CD14-positive monocyte (primary cell): ENCODE measurements at regions not wholly inside any gene's neighbourhood (a gene's known extent, or its start where the extent isn't known, plus 50 kb on each side); places are given as distances from the start of the nearest gene placed in this dataset.

Experiments
- DNase-seq, 3 donors: peaks; one replicate each; pipeline ENCODE4 v3.0.0-alpha.2; 2011 to 2022
- H2AFZ ChIP-seq: 2 replicates; pipeline ENCODE4 v1.6.0; 2012; ENCODE audit warnings: mild to moderate bottlenecking, low read depth, low read length, inconsistent platforms; ENCODE audit not compliant: insufficient read depth, poor library complexity, severe bottlenecking
- H3K27ac ChIP-seq, 2 donors: 1 replicate in 1 of 2; 2 replicates in 1 of 2; pipeline ENCODE4 v1.5.1; 2012 to 2013; ENCODE audit warnings: low read length in 2 of 2, control low read depth in 1 of 2, inconsistent platforms in 1 of 2, low read depth in 1 of 2, mild to moderate bottlenecking in 1 of 2
- H3K27me3 ChIP-seq, 2 donors: one replicate each; pipeline versions ENCODE4 v1.6.0 to v1.6.1; 2011 to 2013; ENCODE audit warnings: low read length in 2 of 2; ENCODE audit not compliant: control insufficient read depth in 2 of 2, insufficient read depth in 2 of 2
- H3K36me3 ChIP-seq, 2 donors: replicated peaks in 1 of 2; 1 replicate in 1 of 2; 2 replicates in 1 of 2; pipeline versions ENCODE4 v1.5.1 to v1.6.1; 2012 to 2013; ENCODE audit warnings: low read length in 2 of 2, control low read depth in 1 of 2, inconsistent platforms in 1 of 2, mild to moderate bottlenecking in 1 of 2; ENCODE audit not compliant: insufficient read depth in 2 of 2, control insufficient read depth in 1 of 2
- H3K4me1 ChIP-seq, 2 donors: 1 replicate in 1 of 2; 2 replicates in 1 of 2; pipeline versions ENCODE4 v1.5.1 to v1.6.1; 2012 to 2013; ENCODE audit warnings: low read length in 2 of 2, control low read depth in 1 of 2, inconsistent platforms in 1 of 2, mild to moderate bottlenecking in 1 of 2, moderate library complexity in 1 of 2; ENCODE audit not compliant: insufficient read depth in 2 of 2, control insufficient read depth in 1 of 2
- H3K4me2 ChIP-seq: replicated peaks from 2 replicates; pipeline ENCODE3; 2012; ENCODE audit warnings: low read length, moderate library complexity, mild to moderate bottlenecking; ENCODE audit not compliant: poor library complexity, severe bottlenecking; ENCODE audit errors: extremely low read depth
- H3K4me3 ChIP-seq, 3 experiments: fragments of 200-600 bp in 1 of 3; sonication (generic) in 1 of 3; replicated peaks in 1 of 3; 1 replicate in 2 of 3; 2 replicates in 1 of 3; pipeline ENCODE4 v1.5.1; 2011 to 2013; ENCODE audit warnings: low read length in 3 of 3, mild to moderate bottlenecking in 3 of 3, control low read depth in 2 of 3, low read depth in 2 of 3, inconsistent platforms in 1 of 3, moderate library complexity in 1 of 3
- H3K79me2 ChIP-seq: 2 replicates; pipeline ENCODE4 v1.6.0; 2012; ENCODE audit warnings: mild to moderate bottlenecking, control low read depth, inconsistent platforms, low read length, moderate library complexity; ENCODE audit not compliant: insufficient read depth
- H3K9ac ChIP-seq: 2 replicates; pipeline ENCODE4 v1.6.0; 2017; ENCODE audit warnings: low read length, mild to moderate bottlenecking; ENCODE audit not compliant: insufficient read depth, poor library complexity, severe bottlenecking
- H3K9me3 ChIP-seq, 2 donors: replicated peaks in 1 of 2; 1 replicate in 1 of 2; 2 replicates in 1 of 2; pipeline versions ENCODE4 v1.5.1 to v1.6.1; 2012 to 2013; ENCODE audit warnings: low read length in 2 of 2, control low read depth in 1 of 2; ENCODE audit not compliant: control insufficient read depth in 1 of 2, insufficient read depth in 1 of 2
- H4K20me1 ChIP-seq: 2 replicates; pipeline ENCODE4 v1.6.0; 2012; ENCODE audit warnings: mild to moderate bottlenecking, low read length, control low read depth, moderate library complexity; ENCODE audit not compliant: insufficient read depth
- H3K27ac Mint-ChIP-seq, 7 donors: one replicate each; pipeline ENCODE4 v1.8.0; 2020; ENCODE audit warnings: mild to moderate bottlenecking in 7 of 7, mixed read lengths in 7 of 7, moderate library complexity in 6 of 7, inconsistent platforms in 2 of 7
- H3K27me3 Mint-ChIP-seq, 3 donors: one replicate each; pipeline ENCODE4 v1.8.0; 2021 to 2022; ENCODE audit warnings: low read depth in 3 of 3, mild to moderate bottlenecking in 3 of 3, mixed read lengths in 3 of 3, moderate library complexity in 3 of 3, inconsistent platforms in 1 of 3
- H3K36me3 Mint-ChIP-seq, 2 donors: one replicate each; pipeline ENCODE4 v1.8.0; 2020; ENCODE audit warnings: mixed read lengths in 2 of 2, inconsistent platforms in 1 of 2, mild to moderate bottlenecking in 1 of 2
- H3K4me1 Mint-ChIP-seq: one replicate; pipeline ENCODE4 v1.8.0; 2020; ENCODE audit warnings: mild to moderate bottlenecking, mixed read lengths
- H3K4me3 Mint-ChIP-seq, 2 donors: one replicate each; pipeline ENCODE4 v1.8.0; 2020; ENCODE audit warnings: mild to moderate bottlenecking in 2 of 2, mixed read lengths in 2 of 2, moderate library complexity in 1 of 2
- H3K9me3 Mint-ChIP-seq, 7 donors: one replicate each; pipeline ENCODE4 v1.8.0; 2020 to 2022; ENCODE audit warnings: mixed read lengths in 7 of 7, mild to moderate bottlenecking in 6 of 7, moderate library complexity in 6 of 7, inconsistent platforms in 2 of 7
- CTCF ChIP-seq: fragments of 200-600 bp; IDR thresholded peaks from one replicate; pipeline ENCODE4 v1.8.0; 2022; ENCODE audit warnings: antibody characterized with exemption, mild to moderate bottlenecking
- WGBS: methylation state at CpG from one replicate; pipeline ENCODE4 v1.1.5; 2013; ENCODE audit warnings: missing lambda C conversion rate; ENCODE audit not compliant: insufficient coverage; 5-methylcytosine and 5-hydroxymethylcytosine counted together
- intact Hi-C, 2 donors: fragments of 100-400 bp; cut with micrococcal nuclease; formaldehyde crosslinking; loops; one replicate each; pipeline versions ENCODE4 v1.15.0 to v1.15.1; 2023

GRCh38 chr22:48261706-48262105, 1499.3 kb downstream of the TBC1D22A start:
- DNase-seq, result no peak
- intact Hi-C loops, result no loop called here
- Histone ChIP-seq H4K20me1 (no peaks in the 10 kb centered on the region), H2AFZ (no peak overlapping the region), H3K4me1 (no peaks in the 10 kb centered on the region), H3K27ac (no peak overlapping the region), H3K4me3 (no peak overlapping the region), H3K27me3 (no peaks in the 10 kb centered on the region), H3K9ac (no peak overlapping the region), H3K36me3 (no peaks in the 10 kb centered on the region), H3K9me3 (no peaks in the 10 kb centered on the region), H3K79me2 (no peaks in the 10 kb centered on the region), H3K4me2 (no peak overlapping the region)
- H3K4me3 Mint-ChIP-seq, result no peak overlapping the region
- H3K4me1 Mint-ChIP-seq, result peaks cover 4% of the 10 kb centered on the region
- no peak for TF ChIP-seq CTCF
- H3K27me3 Mint-ChIP-seq, result peaks cover 0 to 3% (median 0%) of the 10 kb centered on the region in 3 donors
- 90% methylated on average over 2 of the region's 2 CpGs for WGBS
- H3K9me3 Mint-ChIP-seq, result peaks cover 0 to 3% (median 0%) of the 10 kb centered on the region in 7 donors
- no peak overlapping the region for H3K27ac Mint-ChIP-seq
- no peaks in the 10 kb centered on the region for H3K36me3 Mint-ChIP-seq

GRCh38 chr22:48261048-48261621, 1498.7 kb downstream of the TBC1D22A start:
- no peak overlapping the region for H3K4me3 Mint-ChIP-seq

More at GRCh38 chr22:48261048-48261621, 1498.7 kb downstream of the TBC1D22A start:
- no peak overlapping the region for H3K4me2 ChIP-seq
- Mint-ChIP-seq H3K9me3 (peaks cover 0 to 3% (median 0%) of the 10 kb centered on the region in 7 donors), H3K27me3 (peaks cover 0 to 3% (median 2%) of the 10 kb centered on the region in 3 donors), H3K4me1 (peaks cover 4% of the 10 kb centered on the region), H3K27ac (no peak overlapping the region), H3K36me3 (no peaks in the 10 kb centered on the region)
- no peak overlapping the region for H2AFZ ChIP-seq
- intact Hi-C loops, result no loop called here
- no peak overlapping the region for H3K27ac ChIP-seq
- H3K27me3 ChIP-seq, result no peaks in the 10 kb centered on the region
- no peaks in the 10 kb centered on the region for H4K20me1 ChIP-seq
- no peak overlapping the region for H3K9ac ChIP-seq
- H3K4me1 ChIP-seq, result no peaks in the 10 kb centered on the region
- no peaks in the 10 kb centered on the region for H3K9me3 ChIP-seq
- TF ChIP-seq CTCF, result no peak
- 98% methylated on average over 12 of the region's 12 CpGs for WGBS
- no peaks in the 10 kb centered on the region for H3K36me3 ChIP-seq
- H3K79me2 ChIP-seq, result no peaks in the 10 kb centered on the region
- no peak overlapping the region for H3K4me3 ChIP-seq
- no peak for DNase-seq
